IMR-90 (cell line): ENCODE measurements at regions not wholly inside any gene's neighbourhood (a gene's known extent, or its start where the extent isn't known, plus 50 kb on each side); places are given as distances from the start of the nearest gene placed in this dataset.

ENCODE experiments used
- ATAC-seq: fragments of 200-7000 bp; cut with Tn5 transposase; 2 replicates; pipeline ENCODE4 v1.9.1; 2020; ENCODE audit warnings: low read depth, mild to moderate bottlenecking, moderate library complexity
- BruUV-seq: library from RNA; stranded (reverse); fragments of 400-500 nt; replicated peaks from 2 replicates; lab custom pipeline; 2021; lab: Mats Ljungman, UMichigan
- CTCF ChIA-PET: fragments of 300-600 bp; formaldehyde crosslinking; extraction: SDS; loops from one replicate; lab custom pipeline; 2021; ENCODE audit warnings: antibody characterized with exemption; lab: Yijun Ruan, JAX
- POLR2A ChIA-PET: fragments of 300-600 bp; sonication (Branson Sonifier 250); formaldehyde crosslinking; loops from one replicate; lab custom pipeline; 2022; ENCODE audit warnings: antibody characterized with exemption; ENCODE audit not compliant: unreplicated experiment; lab: Charles Lee
- DNase-seq: peaks from one replicate; pipeline ENCODE4 v3.0.0; 2013
- H2AFZ ChIP-seq: replicated peaks from 2 replicates; pipeline ENCODE3; 2013; ENCODE audit warnings: low read length, mild to moderate bottlenecking; ENCODE audit not compliant: poor library complexity
- H2AK5ac ChIP-seq: 2 replicates; pipeline ENCODE4 v1.6.1; 2013; ENCODE audit warnings: low read depth, low read length, inconsistent platforms
- H2AK9ac ChIP-seq: replicated peaks from 2 replicates; pipeline ENCODE3; 2013; ENCODE audit warnings: mild to moderate bottlenecking, low read depth, low read length, moderate library complexity; ENCODE audit not compliant: poor library complexity
- H2BK120ac ChIP-seq: 2 replicates; pipeline ENCODE4 v1.6.1; 2013; ENCODE audit warnings: low read depth, low read length, inconsistent platforms
- H2BK15ac ChIP-seq: 3 replicates; pipeline ENCODE4 v1.6.1; 2013; ENCODE audit warnings: low read depth, low read length, inconsistent platforms
- H2BK20ac ChIP-seq: 2 replicates; pipeline ENCODE4 v1.6.1; 2013; ENCODE audit warnings: low read depth, mild to moderate bottlenecking, inconsistent platforms, low read length, moderate library complexity
- H2BK5ac ChIP-seq: 2 replicates; pipeline ENCODE4 v1.6.1; 2013; ENCODE audit warnings: mild to moderate bottlenecking, low read depth, low read length, inconsistent platforms; ENCODE audit not compliant: poor library complexity, severe bottlenecking
- H3K14ac ChIP-seq: replicated peaks from 2 replicates; pipeline ENCODE4 v1.6.1; 2013; ENCODE audit warnings: low read depth, low read length, inconsistent platforms
- H3K18ac ChIP-seq: 2 replicates; pipeline ENCODE4 v1.6.1; 2013; ENCODE audit warnings: low read depth, low read length, control low read depth
- H3K23ac ChIP-seq: 2 replicates; pipeline ENCODE4 v1.6.1; 2013; ENCODE audit warnings: low read depth, low read length, inconsistent platforms
- H3K27ac ChIP-seq: 2 replicates; pipeline ENCODE4 v1.5.1; 2013; ENCODE audit warnings: mild to moderate bottlenecking, control low read depth, low read length; ENCODE audit not compliant: insufficient read depth
- H3K27me3 ChIP-seq: 2 replicates; pipeline ENCODE4 v1.6.1; 2013; ENCODE audit warnings: low read length; ENCODE audit not compliant: control insufficient read depth, insufficient read depth
- H3K36me3 ChIP-seq: 2 replicates; pipeline ENCODE4 v1.6.1; 2013; ENCODE audit warnings: low read length, mixed read lengths; ENCODE audit not compliant: control insufficient read depth, insufficient read depth
- H3K4ac ChIP-seq: 2 replicates; pipeline ENCODE4 v1.6.1; 2013; ENCODE audit warnings: low read depth, low read length, inconsistent platforms
- H3K4me1 ChIP-seq: 2 replicates; pipeline ENCODE4 v1.6.1; 2013; ENCODE audit warnings: low read length, mixed read lengths; ENCODE audit not compliant: control insufficient read depth, insufficient read depth
- H3K4me2 ChIP-seq: 2 replicates; pipeline ENCODE4 v1.6.1; 2013; ENCODE audit warnings: low read depth, mild to moderate bottlenecking, control low read depth, low read length, moderate library complexity
- H3K4me3 ChIP-seq: 2 replicates; pipeline ENCODE4 v1.5.1; 2013; ENCODE audit warnings: low read depth, mild to moderate bottlenecking, control low read depth, low read length, moderate library complexity; ENCODE audit not compliant: insufficient read depth
- H3K56ac ChIP-seq: 2 replicates; pipeline ENCODE4 v1.6.1; 2013; ENCODE audit warnings: low read length, inconsistent platforms; ENCODE audit not compliant: insufficient read depth; ENCODE audit errors: extremely low read depth
- H3K79me1 ChIP-seq, 2 experiments: 2 replicates each; pipeline ENCODE4 v1.6.1; 2013; ENCODE audit warnings: low read length in 2 of 2, inconsistent platforms in 1 of 2, low read depth in 1 of 2
- H3K9ac ChIP-seq: 2 replicates; pipeline ENCODE4 v1.6.1; 2013; ENCODE audit warnings: low read depth, low read length, control low read depth
- H3K9me1 ChIP-seq: 2 replicates; pipeline ENCODE4 v1.6.1; 2013; ENCODE audit warnings: low read length, inconsistent platforms; ENCODE audit not compliant: insufficient read depth
- H3K9me3 ChIP-seq: 2 replicates; pipeline ENCODE4 v1.6.1; 2013; ENCODE audit warnings: low read length; ENCODE audit not compliant: control insufficient read depth, insufficient read depth
- H4K20me1 ChIP-seq: 2 replicates; pipeline ENCODE4 v1.6.1; 2013; ENCODE audit warnings: low read length, inconsistent platforms; ENCODE audit not compliant: insufficient read depth
- H4K5ac ChIP-seq: 2 replicates; pipeline ENCODE4 v1.6.1; 2013; ENCODE audit warnings: mild to moderate bottlenecking, low read depth, low read length, control low read depth
- H4K8ac ChIP-seq, 2 experiments: 2 replicates each; pipeline ENCODE4 v1.6.1; 2013; ENCODE audit warnings: low read depth in 2 of 2, low read length in 2 of 2, control low read depth in 1 of 2, inconsistent platforms in 1 of 2
- H4K91ac ChIP-seq: 2 replicates; pipeline ENCODE4 v1.6.1; 2013; ENCODE audit warnings: low read depth, low read length, inconsistent platforms; ENCODE audit not compliant: insufficient read depth
- CEBPB ChIP-seq: IDR thresholded peaks from 2 replicates; pipeline ENCODE4 v1.6.1; 2012; ENCODE audit warnings: low read depth, low read length, improper control_type of control experiment
- CHD1 ChIP-seq: IDR thresholded peaks from 2 replicates; pipeline ENCODE4 v1.6.1; 2012; ENCODE audit warnings: low read depth, low read length, improper control_type of control experiment
- CTCF ChIP-seq: conservative IDR thresholded peaks from 2 replicates; pipeline ENCODE4 v1.5.1; 2012; ENCODE audit warnings: mild to moderate bottlenecking, low read depth, low read length, improper control_type of control experiment
- ELK1 ChIP-seq: fragments of 150-350 bp; IDR thresholded peaks from 2 replicates; pipeline ENCODE4 v1.6.1; 2016; ENCODE audit warnings: low read depth, mild to moderate bottlenecking, low read length, moderate library complexity, borderline replicate concordance
- FOS ChIP-seq: fragments of 150-350 bp; IDR thresholded peaks from 2 replicates; pipeline ENCODE4 v1.6.1; 2016; ENCODE audit warnings: low read depth, low read length
- MAFK ChIP-seq: IDR thresholded peaks from 2 replicates; pipeline ENCODE4 v1.6.1; 2012; ENCODE audit warnings: low read depth, low read length, improper control_type of control experiment
- MAZ ChIP-seq: IDR thresholded peaks from 2 replicates; pipeline ENCODE4 v1.6.1; 2012; ENCODE audit warnings: low read depth, mild to moderate bottlenecking, low read length, improper control_type of control experiment, moderate library complexity, borderline replicate concordance
- MXI1 ChIP-seq: IDR thresholded peaks from 2 replicates; pipeline ENCODE4 v1.6.1; 2012; ENCODE audit warnings: low read depth, mild to moderate bottlenecking, low read length, moderate library complexity, borderline replicate concordance
- POLR2A ChIP-seq: IDR thresholded peaks from 2 replicates; pipeline ENCODE4 v1.6.1; 2012; ENCODE audit warnings: mild to moderate bottlenecking, low read depth, low read length
- RAD21 ChIP-seq: IDR thresholded peaks from 2 replicates; pipeline ENCODE4 v1.6.1; 2012; ENCODE audit warnings: low read length, improper control_type of control experiment
- RFX5 ChIP-seq: IDR thresholded peaks from 2 replicates; pipeline ENCODE4 v1.8.0; 2012; ENCODE audit warnings: low read depth, mild to moderate bottlenecking, low read length, moderate library complexity
- SMC3 ChIP-seq: fragments of 150-350 bp; IDR thresholded peaks from 2 replicates; pipeline ENCODE4 v1.6.1; 2016; ENCODE audit warnings: low read depth, mild to moderate bottlenecking, antibody characterized with exemption, low read length, moderate library complexity
- USF2 ChIP-seq: fragments of 150-350 bp; IDR thresholded peaks from 2 replicates; pipeline ENCODE4 v1.6.1; 2017; ENCODE audit warnings: mild to moderate bottlenecking, antibody characterized with exemption, low read length, low read depth
- WGBS, 2 experiments: methylation state at CpG; one replicate each; pipeline versions ENCODE4 v1.1.5 to v1.1.7; 2013; ENCODE audit warnings: missing lambda C conversion rate in 2 of 2; ENCODE audit not compliant: insufficient read length in 1 of 2; ENCODE audit errors: extremely low coverage in 2 of 2; 5-methylcytosine and 5-hydroxymethylcytosine counted together
- dilution Hi-C: fragments of 300-500 bp; cut with HindIII; formaldehyde crosslinking; loops from one replicate; pipeline ENCODE4 v1.14.3; 2018; ENCODE audit warnings: low sequenced_read_pairs; ENCODE audit not compliant: unreplicated experiment
- in situ Hi-C: fragments of 300-500 bp; cut with MboI; formaldehyde crosslinking; loops from 3 replicates; pipeline ENCODE4 v1.14.3; 2019; ENCODE audit warnings: low sequenced_read_pairs, inconsistent platforms, mixed read lengths
- intact Hi-C: fragments of 100-400 bp; cut with micrococcal nuclease; formaldehyde crosslinking; loops from 2 replicates; pipeline ENCODE4 v1.10.0; 2022

- CTCF ChIA-PET: no interaction called here
- no TSS peak for BruUV-seq
- WGBS, 2 experiments: no CpG with 5 or more reads among the region's 1 CpG
- Histone ChIP-seq H4K91ac (no peak overlapping the region), H2AK5ac (no peak overlapping the region), H3K36me3 (no peaks in the 10 kb centered on the region), H3K14ac (no peak overlapping the region), H3K56ac (no peak overlapping the region), H2BK15ac (no peak overlapping the region), H2BK20ac (no peak overlapping the region), H3K27me3 (no peaks in the 10 kb centered on the region), H3K4ac (no peak overlapping the region), H3K79me1 (no peaks in the 10 kb centered on the region), H3K9me3 (no peaks in the 10 kb centered on the region), H3K4me2 (no peak overlapping the region), H2BK120ac (no peak overlapping the region), H3K18ac (no peak overlapping the region), H3K27ac (no peak overlapping the region), H2AK9ac (no peak overlapping the region), H3K4me1 (no peaks in the 10 kb centered on the region), H4K5ac (no peak overlapping the region), H2AFZ (no peak overlapping the region), H4K8ac (no peak overlapping the region), H2BK5ac (no peak overlapping the region), H4K20me1 (no peaks in the 10 kb centered on the region), H3K23ac (no peak overlapping the region), H3K9me1 (no peaks in the 10 kb centered on the region), H3K4me3 (no peak overlapping the region), H3K9ac (no peak overlapping the region)
- intact Hi-C loops (no loop called here), dilution Hi-C loops (no loop called here), in situ Hi-C loops (no loop called here)
- no peak for DNase-seq
- no peak for ATAC-seq
- POLR2A ChIA-PET: no interaction called here
- no peak for TF ChIP-seq USF2
- no peak for TF ChIP-seq POLR2A
- TF ChIP-seq RAD21: no peak
- TF ChIP-seq FOS: no peak
- TF ChIP-seq RFX5: no peak
- no peak for TF ChIP-seq ELK1
- no peak for TF ChIP-seq CHD1
- no peak for TF ChIP-seq MAFK
- no peak for TF ChIP-seq SMC3
- no peak for TF ChIP-seq MXI1
- TF ChIP-seq CTCF: no peak
- no peak for TF ChIP-seq MAZ
- TF ChIP-seq CEBPB: no peak
Measured at GRCh38 chr4:59979061-59979460, 1221.1 kb upstream of the ADGRL3 start.
